Activated naive CD4-positive, alpha-beta T cell treated with anti-CD3 and anti-CD28 coated beads, Interleukin-2, amount 10 ng/mL, durations not matched to agents 7 days and 5 days (primary cell): ENCODE measurements at regions not wholly inside any gene's neighbourhood (a gene's known extent, or its start where the extent isn't known, plus 50 kb on each side); places are given as distances from the start of the nearest gene placed in this dataset.
"Not testable (repeated sequence)": the region's sequence is repeated elsewhere in the genome, so short reads cannot be mapped to it uniquely, and the experiment has no call there.

Experiments
- CTCF ChIA-PET: fragments of 350-600 bp; sonication (Branson Sonifier 250); formaldehyde crosslinking; loops from one replicate; lab custom pipeline; 2021; ENCODE audit warnings: antibody characterized with exemption; lab: Charles Lee
- DNase-seq: peaks from one replicate; pipeline ENCODE4 v3.0.0-alpha.2; 2020
- H3K27ac Mint-ChIP-seq: one replicate; pipeline ENCODE4 v1.8.0; 2021; ENCODE audit warnings: mild to moderate bottlenecking, moderate library complexity, mixed read lengths
- H3K27me3 Mint-ChIP-seq: one replicate; pipeline ENCODE4 v1.8.0; 2021; ENCODE audit warnings: mild to moderate bottlenecking, mixed read lengths
- H3K36me3 Mint-ChIP-seq: one replicate; pipeline ENCODE4 v1.8.0; 2021; ENCODE audit warnings: mixed read lengths
- H3K4me1 Mint-ChIP-seq: one replicate; pipeline ENCODE4 v1.8.0; 2021; ENCODE audit warnings: mixed read lengths
- H3K4me3 Mint-ChIP-seq: one replicate; pipeline ENCODE4 v1.8.0; 2021; ENCODE audit warnings: mild to moderate bottlenecking, moderate library complexity, mixed read lengths
- H3K9me3 Mint-ChIP-seq: one replicate; pipeline ENCODE4 v1.8.0; 2021; ENCODE audit warnings: mixed read lengths

DNA sequence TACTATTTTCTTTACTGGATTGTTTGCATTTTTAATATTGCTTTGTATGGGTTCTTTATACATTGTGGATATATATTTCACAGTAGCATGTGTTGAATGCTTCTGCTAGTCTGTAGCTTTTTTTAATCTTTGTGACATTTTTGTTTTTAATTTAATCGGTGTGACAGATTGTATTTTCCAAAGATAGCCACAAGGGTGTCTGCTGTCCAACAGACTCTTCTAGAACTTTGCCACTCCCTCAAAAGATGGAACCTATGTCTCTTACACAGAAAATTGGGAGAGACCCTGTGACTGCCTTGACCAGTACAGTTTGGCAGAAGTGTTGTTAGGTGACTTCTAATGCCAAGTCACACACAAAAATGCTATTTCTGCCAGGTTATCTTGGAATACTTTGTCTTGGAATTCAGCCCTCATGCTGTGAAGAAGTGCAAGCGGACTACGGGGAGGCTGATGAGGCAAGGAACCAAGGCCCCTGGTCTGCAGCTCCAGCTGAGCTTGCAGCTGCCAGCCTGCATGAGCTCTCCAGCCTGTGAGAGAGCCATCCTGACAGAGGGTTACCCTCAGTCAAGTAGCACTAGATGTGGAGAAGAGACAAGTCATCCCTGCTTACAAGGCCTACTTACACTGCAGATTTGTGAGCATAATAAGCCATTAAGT is 110.8 kb downstream of the TDRD15 start:
- CTCF ChIA-PET, result no interaction called here
- Mint-ChIP-seq H3K4me3 (no peak overlapping the region), H3K9me3 (no peaks in the 10 kb centered on the region), H3K27me3 (no peaks in the 10 kb centered on the region), H3K4me1 (no peaks in the 10 kb centered on the region), H3K36me3 (no peaks in the 10 kb centered on the region), H3K27ac (no peak overlapping the region)
- no peak for DNase-seq

DNA sequence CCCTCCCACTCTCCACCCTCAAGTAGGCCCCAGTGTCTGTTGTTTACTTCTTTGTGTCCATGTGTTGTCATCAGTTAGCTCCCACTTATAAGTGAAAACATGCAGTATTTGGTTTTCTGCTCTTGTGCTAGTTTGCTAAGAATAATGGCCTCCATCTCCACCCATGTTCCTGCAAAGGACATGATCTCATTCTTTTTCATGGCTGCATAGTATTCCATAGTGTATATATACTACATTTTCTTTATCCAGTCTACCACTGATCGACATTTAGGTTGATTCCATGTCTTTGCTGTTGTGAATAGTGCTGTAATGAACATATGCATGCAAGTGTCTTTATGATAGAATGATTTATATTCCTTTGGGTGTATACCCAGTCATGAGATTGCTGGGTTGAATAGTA is 116.0 kb downstream of the TDRD15 start:
- DNase-seq, H3K36me3 Mint-ChIP-seq, H3K27me3 Mint-ChIP-seq, H3K4me1 Mint-ChIP-seq, H3K27ac Mint-ChIP-seq, H3K4me3 Mint-ChIP-seq, CTCF ChIA-PET: not testable (repeated sequence)
- H3K9me3 Mint-ChIP-seq, result peaks cover 11% of the 10 kb centered on the region

DNA sequence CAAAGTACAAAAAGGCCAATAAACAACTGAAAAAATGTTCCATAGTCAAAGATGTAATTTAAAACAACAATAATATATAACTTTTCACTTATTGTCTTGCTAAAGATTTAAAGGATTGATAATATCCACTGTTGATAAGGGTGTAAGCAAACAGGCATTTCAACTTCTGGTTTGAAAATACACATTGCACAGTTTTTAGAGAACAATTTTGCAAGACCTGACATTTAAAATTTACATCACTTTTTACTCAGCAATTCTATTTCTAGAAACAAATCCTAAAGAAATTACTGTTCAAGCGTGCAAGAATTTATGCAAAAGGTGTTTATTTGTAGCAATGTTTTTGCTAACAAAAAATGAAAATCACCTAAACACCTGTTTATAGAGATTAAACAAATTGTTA is 120.4 kb downstream of the TDRD15 start:
- H3K27ac Mint-ChIP-seq, result no peak overlapping the region
- peaks cover 11% of the 10 kb centered on the region for H3K9me3 Mint-ChIP-seq
- no peak overlapping the region for H3K4me3 Mint-ChIP-seq
- H3K36me3 Mint-ChIP-seq, result no peaks in the 10 kb centered on the region
- CTCF ChIA-PET, result no interaction called here
- no peaks in the 10 kb centered on the region for H3K27me3 Mint-ChIP-seq
- DNase-seq, result no peak
- no peaks in the 10 kb centered on the region for H3K4me1 Mint-ChIP-seq

DNA sequence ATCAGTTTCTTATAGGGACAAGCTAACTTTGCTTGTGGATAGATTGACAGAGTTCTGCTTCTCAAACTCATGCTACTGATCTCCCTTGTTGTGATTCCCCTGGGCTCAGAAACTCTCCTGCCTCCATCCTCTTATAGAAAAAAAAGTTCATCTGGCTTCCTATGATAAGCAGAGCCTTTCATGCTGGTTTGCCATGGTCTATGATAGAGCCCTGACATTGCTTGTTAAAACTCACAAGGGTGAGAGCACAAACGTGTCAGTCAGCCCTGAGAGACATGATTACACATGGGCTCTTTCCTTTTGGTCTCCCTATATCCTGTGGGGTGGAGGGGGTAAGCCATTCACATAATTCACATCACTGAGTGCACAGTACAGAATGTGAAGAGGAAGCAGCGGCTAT is 121.8 kb downstream of the TDRD15 start:
- no peak for DNase-seq
- H3K36me3 Mint-ChIP-seq, result no peaks in the 10 kb centered on the region
- no peak overlapping the region for H3K27ac Mint-ChIP-seq
- CTCF ChIA-PET, result no interaction called here
- peaks cover 8% of the 10 kb centered on the region for H3K9me3 Mint-ChIP-seq
- H3K27me3 Mint-ChIP-seq, result no peaks in the 10 kb centered on the region
- no peaks in the 10 kb centered on the region for H3K4me1 Mint-ChIP-seq
- H3K4me3 Mint-ChIP-seq, result no peak overlapping the region

DNA sequence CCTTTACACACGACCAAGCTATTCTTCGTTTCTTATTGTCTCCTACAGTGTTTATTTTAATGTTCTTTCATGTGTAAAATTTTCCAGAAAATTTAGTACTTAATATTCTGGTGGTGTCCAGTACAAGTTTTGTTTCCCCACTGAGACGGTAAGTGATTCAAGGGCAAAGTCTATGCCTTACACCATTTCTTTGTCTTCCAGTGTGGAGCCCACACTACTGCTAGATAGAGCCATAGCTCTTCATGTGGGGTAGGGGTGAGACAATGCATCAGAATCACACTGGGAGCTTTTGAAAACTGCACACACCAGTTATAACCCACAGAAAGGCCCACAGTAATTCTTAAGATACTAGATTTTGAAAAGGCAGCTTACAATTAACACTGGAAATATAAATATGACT is 125.6 kb downstream of the TDRD15 start:
- no peaks in the 10 kb centered on the region for H3K9me3 Mint-ChIP-seq
- no peaks in the 10 kb centered on the region for H3K27me3 Mint-ChIP-seq
- H3K4me3 Mint-ChIP-seq, result no peak overlapping the region
- H3K4me1 Mint-ChIP-seq, result no peaks in the 10 kb centered on the region
- H3K36me3 Mint-ChIP-seq, result no peaks in the 10 kb centered on the region
- CTCF ChIA-PET, result no interaction called here
- DNase-seq, result no peak
- H3K27ac Mint-ChIP-seq, result no peak overlapping the region

DNA sequence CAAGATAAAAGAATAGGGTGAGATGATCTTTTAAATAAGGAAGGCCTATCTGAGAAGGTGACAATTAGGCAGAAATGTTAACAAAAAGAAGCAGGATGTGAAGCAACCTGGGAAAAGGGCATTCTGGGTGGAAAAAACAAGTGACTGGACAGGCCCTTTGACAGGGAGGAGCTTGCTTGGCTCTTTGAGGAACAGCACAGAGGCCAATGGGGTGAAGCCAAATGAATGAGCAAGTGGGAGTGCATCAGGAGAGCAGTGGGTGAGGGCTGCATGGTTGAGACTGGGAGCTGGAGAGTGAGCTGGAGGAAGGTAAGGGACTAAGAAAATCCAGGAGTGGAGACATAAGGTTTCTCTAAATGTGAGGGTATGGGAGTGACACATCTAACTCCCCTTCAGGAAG is 126.9 kb downstream of the TDRD15 start:
- no peak overlapping the region for H3K4me3 Mint-ChIP-seq
- no peaks in the 10 kb centered on the region for H3K36me3 Mint-ChIP-seq
- H3K4me1 Mint-ChIP-seq, result no peaks in the 10 kb centered on the region
- no peaks in the 10 kb centered on the region for H3K27me3 Mint-ChIP-seq
- no peak for DNase-seq
- H3K27ac Mint-ChIP-seq, result no peak overlapping the region
- no peaks in the 10 kb centered on the region for H3K9me3 Mint-ChIP-seq
- CTCF ChIA-PET, result interaction anchor here (1.1 kb wide), 1 partner anchor 66 kb away, joined by 3 read pairs; no protein-coding TSS in a partner anchor

DNA sequence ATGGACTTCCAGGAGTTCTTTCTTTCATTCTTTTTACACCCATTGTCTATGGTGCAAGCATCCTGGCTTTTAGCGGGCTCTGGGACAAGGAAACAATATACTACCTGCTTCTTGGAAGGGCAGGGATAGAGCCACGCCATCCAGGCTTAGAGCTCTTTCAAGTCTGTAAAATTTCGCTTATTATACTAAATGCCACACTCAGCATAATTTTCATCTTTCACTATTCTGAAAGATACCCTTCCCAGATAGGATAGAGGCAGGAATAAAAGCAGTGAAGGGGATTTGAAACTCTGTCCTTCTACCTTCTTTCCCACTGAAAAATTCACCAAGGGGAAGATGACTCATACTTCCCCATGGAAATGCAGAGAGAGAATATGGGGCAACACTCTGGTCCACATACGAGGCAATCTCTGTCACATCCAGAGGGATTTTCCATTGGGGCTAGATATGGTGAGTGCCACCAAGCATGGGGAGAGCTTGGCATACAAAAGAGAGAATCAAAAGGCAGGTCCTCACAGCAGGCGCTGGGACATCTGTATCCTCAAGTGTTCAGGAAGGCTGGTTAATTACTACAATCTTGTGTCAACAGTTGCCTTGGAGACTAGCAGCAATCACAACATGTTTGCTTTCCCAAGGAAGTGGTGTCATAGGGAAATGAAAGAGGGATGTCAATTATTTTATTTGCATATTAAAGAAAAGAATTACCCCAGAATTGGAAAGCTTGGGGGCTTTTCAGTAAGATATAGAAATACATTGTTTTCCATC is 127.6 kb downstream of the TDRD15 start:
- no peak for DNase-seq
- H3K4me3 Mint-ChIP-seq, result no peak overlapping the region
- H3K4me1 Mint-ChIP-seq, result no peaks in the 10 kb centered on the region
- H3K27ac Mint-ChIP-seq, result no peak overlapping the region
- CTCF ChIA-PET, result interaction anchor here (1.1 kb wide), 1 partner anchor 66 kb away, joined by 3 read pairs; no protein-coding TSS in a partner anchor
- H3K36me3 Mint-ChIP-seq, result no peaks in the 10 kb centered on the region
- H3K9me3 Mint-ChIP-seq, result no peaks in the 10 kb centered on the region
- no peaks in the 10 kb centered on the region for H3K27me3 Mint-ChIP-seq

DNA sequence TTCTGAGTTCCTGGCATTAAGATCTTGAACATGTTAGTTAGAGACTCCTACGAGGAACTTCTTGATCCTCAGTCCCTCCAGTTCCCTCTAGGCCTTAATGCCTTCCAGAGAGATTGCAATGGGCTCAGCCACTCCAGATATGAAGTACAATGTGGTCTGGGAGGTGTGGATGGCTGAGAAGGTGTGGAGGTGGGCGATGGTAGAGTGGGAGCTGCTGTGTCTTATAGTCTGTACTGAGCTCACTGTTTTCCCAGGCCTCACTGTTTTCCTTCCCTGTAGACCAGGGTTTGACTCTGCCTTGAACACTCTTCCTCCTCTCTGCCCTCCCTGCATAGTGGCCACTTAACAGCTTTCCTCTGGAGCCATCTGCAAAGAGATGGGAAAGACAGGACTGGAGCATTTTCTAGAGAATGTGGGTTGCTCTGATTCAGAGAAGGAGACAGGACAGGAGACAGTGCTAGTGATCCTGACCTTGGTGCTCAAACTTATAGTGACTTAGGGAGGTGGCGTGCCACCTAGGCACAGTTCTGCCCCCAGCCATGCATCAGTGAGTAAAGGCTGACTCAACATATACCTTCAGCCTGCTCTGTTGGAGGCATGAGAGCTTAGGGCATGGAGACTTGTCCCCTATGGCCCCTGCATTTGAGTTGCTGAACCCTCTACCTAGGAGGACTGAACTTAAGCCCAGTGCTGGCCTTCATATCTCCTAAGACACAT is 129.7 kb downstream of the TDRD15 start:
- Mint-ChIP-seq H3K4me3 (no peak overlapping the region), H3K36me3 (no peaks in the 10 kb centered on the region), H3K27me3 (no peaks in the 10 kb centered on the region), H3K9me3 (no peaks in the 10 kb centered on the region), H3K4me1 (no peaks in the 10 kb centered on the region), H3K27ac (no peak overlapping the region)
- CTCF ChIA-PET, result no interaction called here
- DNase-seq, result no peak

DNA sequence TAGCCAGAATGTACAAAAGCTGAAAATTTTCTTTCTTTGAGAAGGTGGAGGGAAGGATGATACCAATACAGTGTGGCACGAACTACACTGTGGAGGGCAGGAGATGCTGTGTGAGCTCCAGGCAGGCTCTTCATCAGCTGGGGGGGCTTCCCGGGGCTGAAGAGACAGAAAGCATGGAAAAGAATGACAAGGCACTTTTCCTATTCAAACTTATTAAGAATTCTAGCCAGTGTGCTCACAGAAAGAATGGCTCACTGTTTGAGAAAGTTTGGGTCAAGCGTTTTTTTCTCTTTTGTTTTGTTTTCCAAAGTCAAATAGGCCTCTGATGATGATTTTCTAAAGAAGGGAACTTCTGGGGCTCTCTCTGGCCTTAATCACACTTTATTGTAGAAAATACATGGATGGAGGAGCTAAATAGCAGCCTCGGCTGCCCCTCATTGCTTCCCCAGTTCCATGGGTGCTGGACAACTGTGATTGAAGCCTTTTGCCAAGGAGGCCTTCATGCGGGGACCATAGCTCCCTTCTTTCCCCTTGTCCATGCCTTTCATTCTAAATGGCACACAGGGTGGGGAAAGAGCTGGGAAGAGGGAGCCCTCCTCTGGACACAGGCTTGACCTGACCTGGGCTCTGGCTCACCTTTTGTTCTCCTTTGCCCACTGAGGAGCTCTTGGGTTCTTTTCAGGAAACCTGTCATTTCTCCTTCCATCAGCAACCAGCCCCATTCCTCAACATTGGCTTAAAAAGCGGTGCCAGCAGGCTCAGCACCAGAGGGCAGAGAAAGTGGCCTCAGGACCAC is 130.6 kb downstream of the TDRD15 start:
- H3K9me3 Mint-ChIP-seq, result no peaks in the 10 kb centered on the region
- DNase-seq, result no peak
- no peaks in the 10 kb centered on the region for H3K36me3 Mint-ChIP-seq
- CTCF ChIA-PET, result no interaction called here
- no peaks in the 10 kb centered on the region for H3K4me1 Mint-ChIP-seq
- H3K4me3 Mint-ChIP-seq, result no peak overlapping the region
- H3K27ac Mint-ChIP-seq, result no peak overlapping the region
- no peaks in the 10 kb centered on the region for H3K27me3 Mint-ChIP-seq

DNA sequence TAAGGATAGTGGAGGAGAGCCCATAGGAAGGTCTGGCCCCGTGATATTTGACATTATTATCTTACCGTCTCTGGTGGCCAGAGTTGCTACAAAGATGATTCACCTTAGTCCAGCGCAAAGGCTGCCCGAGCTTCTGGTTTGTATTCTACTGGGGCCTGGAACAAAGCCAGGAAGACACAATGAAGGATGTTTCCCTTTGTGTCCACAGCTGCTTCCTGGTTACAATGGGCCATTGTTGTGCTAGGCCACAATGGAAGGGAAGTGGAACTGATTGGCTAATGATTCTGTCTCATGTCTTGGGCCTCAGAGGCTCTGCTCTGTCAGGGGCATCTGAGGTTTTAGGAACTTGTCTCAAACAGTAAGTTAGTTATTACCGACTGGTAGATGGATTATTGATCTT is 132.2 kb downstream of the TDRD15 start:
- H3K27ac Mint-ChIP-seq, result no peak overlapping the region
- no peaks in the 10 kb centered on the region for H3K9me3 Mint-ChIP-seq
- H3K4me3 Mint-ChIP-seq, result no peak overlapping the region
- DNase-seq, result no peak
- no peaks in the 10 kb centered on the region for H3K36me3 Mint-ChIP-seq
- no peaks in the 10 kb centered on the region for H3K4me1 Mint-ChIP-seq
- H3K27me3 Mint-ChIP-seq, result no peaks in the 10 kb centered on the region
- CTCF ChIA-PET, result no interaction called here

DNA sequence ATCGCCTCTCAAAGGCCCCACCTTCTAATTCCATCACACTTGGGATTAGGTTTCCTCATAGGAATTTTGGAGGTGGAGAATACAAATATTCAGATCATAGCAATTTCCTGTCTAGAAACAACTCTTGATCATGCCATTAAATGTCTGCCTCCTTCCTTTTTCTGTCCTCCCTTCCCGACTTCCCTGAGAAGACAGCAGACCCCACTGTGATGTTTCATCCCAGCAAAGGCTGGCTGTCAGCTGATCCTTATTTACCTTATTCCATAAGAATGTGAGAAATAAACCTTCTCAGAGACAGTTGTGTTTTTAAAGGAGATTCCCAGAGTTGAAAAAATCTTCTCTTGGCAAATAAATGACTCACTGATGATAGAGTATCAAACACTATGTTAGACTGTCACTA is 133.9 kb downstream of the TDRD15 start:
- H3K9me3 Mint-ChIP-seq, result no peaks in the 10 kb centered on the region

DNA sequence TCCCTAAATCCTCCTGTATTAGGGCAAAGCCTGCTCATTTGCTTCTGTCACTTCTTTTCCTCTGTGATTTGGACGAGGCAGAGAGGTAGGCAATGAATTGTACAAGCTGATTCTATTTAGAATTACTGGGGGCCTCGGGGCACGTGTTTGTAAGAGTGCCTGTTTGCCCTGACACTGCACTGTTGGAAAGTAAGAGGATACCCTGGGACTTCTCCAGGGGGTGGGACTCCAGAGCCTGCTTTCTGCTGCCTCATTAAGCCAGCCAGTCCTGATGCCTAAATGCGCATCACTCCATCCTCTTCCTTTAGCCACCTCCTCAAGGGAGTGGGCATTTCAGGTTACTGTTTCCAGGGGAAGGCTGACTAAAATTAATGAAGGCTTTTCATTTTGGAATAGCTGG is 134.3 kb downstream of the TDRD15 start:
- Mint-ChIP-seq H3K4me1 (no peaks in the 10 kb centered on the region), H3K36me3 (no peaks in the 10 kb centered on the region), H3K9me3 (no peaks in the 10 kb centered on the region), H3K4me3 (no peak overlapping the region), H3K27me3 (no peaks in the 10 kb centered on the region), H3K27ac (no peak overlapping the region)
- CTCF ChIA-PET, result no interaction called here
- no peak for DNase-seq

More for the DNA sequence above, 133.9 kb downstream of the TDRD15 start:
- Mint-ChIP-seq H3K27me3 (no peaks in the 10 kb centered on the region), H3K27ac (no peak overlapping the region), H3K36me3 (no peaks in the 10 kb centered on the region), H3K4me3 (no peak overlapping the region), H3K4me1 (no peaks in the 10 kb centered on the region)
- DNase-seq, result no peak
- CTCF ChIA-PET, result no interaction called here

DNA sequence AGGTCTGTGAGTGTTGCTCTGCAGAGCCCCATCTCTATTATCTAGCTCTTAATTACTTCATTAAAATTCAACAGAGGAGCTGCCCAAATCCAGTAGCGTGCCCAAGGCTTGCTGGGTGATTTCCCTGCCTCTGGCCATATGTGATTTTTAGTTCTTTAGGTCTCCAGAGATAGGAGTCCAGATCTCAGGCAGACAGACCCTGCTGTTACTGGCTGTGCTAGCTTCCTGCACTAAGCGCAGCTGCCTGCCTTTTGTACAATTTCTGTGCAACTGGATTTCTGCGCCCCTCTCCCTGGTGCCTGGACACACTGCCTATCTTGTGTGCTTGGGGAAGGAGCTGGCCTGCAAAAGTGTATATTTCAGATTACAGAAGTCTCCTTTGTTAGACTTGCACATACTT is 136.5 kb downstream of the TDRD15 start:
- Mint-ChIP-seq H3K4me1 (no peaks in the 10 kb centered on the region), H3K4me3 (no peak overlapping the region), H3K27ac (no peak overlapping the region), H3K9me3 (no peaks in the 10 kb centered on the region), H3K27me3 (no peaks in the 10 kb centered on the region), H3K36me3 (no peaks in the 10 kb centered on the region)
- no peak for DNase-seq
- CTCF ChIA-PET, result interaction anchor here (1.2 kb wide), 1 partner anchor 55 kb away, joined by 4 read pairs; no protein-coding TSS in a partner anchor

DNA sequence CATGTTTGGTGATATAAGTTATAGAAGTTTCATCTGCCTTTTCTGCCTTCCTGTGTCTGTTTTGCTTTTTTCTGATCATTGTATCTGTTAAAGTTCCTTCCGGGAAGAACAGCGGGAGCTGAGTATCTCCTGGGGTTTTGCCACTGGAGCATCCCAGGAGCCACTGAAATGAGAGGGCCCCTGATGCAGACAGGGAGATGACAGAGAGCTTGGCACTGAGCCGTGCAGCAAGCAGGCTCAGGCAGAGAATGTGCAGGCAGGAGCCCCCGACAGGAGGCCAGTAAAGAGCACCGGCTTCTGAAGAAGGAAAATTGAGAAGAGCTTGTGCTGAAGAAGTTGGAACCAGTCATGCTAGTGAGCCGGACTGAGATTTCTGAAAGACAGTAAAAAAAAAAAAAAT is 137.8 kb downstream of the TDRD15 start:
- Mint-ChIP-seq H3K27me3 (no peaks in the 10 kb centered on the region), H3K27ac (no peak overlapping the region), H3K36me3 (no peaks in the 10 kb centered on the region), H3K4me3 (no peak overlapping the region), H3K4me1 (no peaks in the 10 kb centered on the region), H3K9me3 (no peaks in the 10 kb centered on the region)
- no peak for DNase-seq
- CTCF ChIA-PET, result no interaction called here
